SH-SY5Y (cell line): ENCODE measurements at regions not wholly inside any gene's neighbourhood (a gene's known extent, or its start where the extent isn't known, plus 50 kb on each side); places are given as distances from the start of the nearest gene placed in this dataset.

Experiments
- GATA2 ChIP-seq: IDR thresholded peaks from 2 replicates; pipeline ENCODE4 v1.6.1; 2011; ENCODE audit warnings: mild to moderate bottlenecking, low read depth, low read length
- GATA3 ChIP-seq: IDR thresholded peaks from 2 replicates; pipeline ENCODE4 v1.6.1; 2011; ENCODE audit warnings: low read depth, mild to moderate bottlenecking, low read length, moderate library complexity

DNA sequence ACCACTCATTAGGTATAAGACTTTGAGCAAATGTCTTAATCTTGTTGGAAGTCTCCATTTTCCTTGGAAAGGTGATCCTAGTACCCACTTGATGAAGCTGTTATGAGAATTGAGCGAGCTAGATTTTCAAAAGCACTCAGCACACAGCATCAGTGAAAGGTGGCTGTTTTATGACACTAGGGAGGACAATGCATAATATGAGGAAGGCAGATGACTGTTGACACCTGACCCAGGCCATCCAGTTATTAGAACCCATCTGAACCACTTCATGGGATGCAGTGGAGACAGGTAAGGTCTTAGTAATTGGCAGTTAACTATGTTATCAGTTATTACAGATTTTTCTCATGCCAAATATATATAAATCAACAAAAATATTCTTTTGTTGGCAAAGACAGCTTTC, 369.9 kb upstream of the PDE3A start:
- TF ChIP-seq GATA2 (no peak), GATA3 (no peak)
